EH (cell line): ENCODE measurements at regions not wholly inside any gene's neighbourhood (a gene's known extent, or its start where the extent isn't known, plus 50 kb on each side); places are given as distances from the start of the nearest gene placed in this dataset.
A peak's percentile ranks its signal among the peaks of the same experiment; 100 is the strongest.

Source experiments
- DNase-seq: peaks from one replicate; pipeline ENCODE4 v3.0.0-alpha.2; 2015; ENCODE audit warnings: low read depth

GRCh38 chr7:31284106-31284505 is 56.4 kb downstream of the NEUROD6 start:
- no peak for DNase-seq

DNA sequence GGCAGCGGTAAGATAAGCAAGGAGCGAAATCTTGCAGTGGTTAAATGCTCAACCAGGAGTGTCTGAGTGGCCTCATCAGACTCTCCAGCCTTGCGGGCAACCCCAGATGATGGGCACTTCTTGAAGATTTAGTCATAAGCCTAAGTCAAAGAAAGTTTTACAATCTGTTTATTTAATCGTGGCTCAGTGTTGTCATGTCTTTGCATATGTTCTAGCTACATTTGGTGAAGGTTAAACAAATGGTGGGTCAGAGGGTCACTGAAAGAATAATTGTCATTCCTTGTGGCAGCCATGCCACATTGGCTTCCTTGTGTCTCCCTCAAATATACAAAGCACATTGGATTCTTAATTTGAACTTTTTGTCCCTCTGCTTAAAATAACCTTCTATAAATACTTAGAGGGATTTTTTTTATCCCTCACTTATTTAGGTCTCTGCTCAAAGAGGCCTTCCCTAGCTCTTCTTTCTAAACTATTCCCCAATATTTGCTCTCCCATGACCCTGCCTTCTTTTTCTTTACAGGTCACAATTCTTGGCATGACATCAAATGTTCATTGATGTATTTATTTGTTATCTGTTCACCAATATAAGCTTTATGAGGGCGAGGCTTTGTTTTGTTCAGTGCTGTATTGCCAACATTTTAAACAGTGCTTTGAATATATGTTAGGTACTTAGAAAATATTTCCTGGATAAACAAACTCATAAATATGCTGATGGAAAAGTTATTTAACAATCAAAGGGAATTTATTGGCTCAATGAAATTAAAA is 68.7 kb downstream of the NEUROD6 start:
- no peak for DNase-seq

DNA sequence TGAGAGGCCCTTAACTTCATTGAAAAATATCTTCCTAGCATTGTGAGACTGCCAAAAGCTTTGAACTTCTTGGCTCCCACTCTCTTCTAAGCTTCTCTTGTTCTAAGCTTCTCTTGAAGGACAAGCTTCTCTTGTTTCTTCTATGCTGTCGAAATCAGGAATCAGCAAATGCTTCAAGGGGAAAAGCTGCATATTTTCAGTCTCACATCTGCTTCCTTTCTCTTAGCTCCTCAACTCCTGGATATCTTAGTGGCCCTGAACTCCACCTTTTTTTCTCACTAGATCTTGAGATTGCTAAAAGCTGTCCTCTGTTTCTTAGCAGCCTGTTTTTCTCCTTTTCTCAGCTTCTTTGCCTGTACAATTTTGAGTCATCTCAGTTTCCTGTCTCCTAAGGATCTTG is 73.0 kb downstream of the NEUROD6 start:
- DNase-seq = no peak

- DNase-seq = no peak
These were observed 77.2 kb downstream of the NEUROD6 start for GRCh38 chr7:31263338-31263737.

- DNase-seq = no peak
These were observed 79.2 kb downstream of the NEUROD6 start for GRCh38 chr7:31261341-31261740.

DNA sequence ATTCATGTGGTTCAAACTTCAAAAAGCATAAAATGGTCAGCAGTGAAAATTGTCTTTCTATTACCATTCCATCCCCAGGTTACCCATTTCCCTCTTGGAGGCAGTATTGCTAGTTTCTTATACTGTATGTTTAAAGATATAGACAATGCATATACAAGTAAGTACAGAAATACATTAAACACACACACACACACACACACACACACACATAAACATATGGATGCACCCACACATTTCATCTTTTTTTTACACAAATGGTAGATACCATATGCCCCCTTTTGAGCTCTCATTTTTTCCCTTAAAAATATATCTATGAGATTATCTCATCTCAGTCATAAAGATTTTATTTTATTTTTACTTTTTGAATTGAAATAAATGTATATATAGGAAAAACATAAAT is 79.7 kb downstream of the NEUROD6 start:
- DNase-seq = no peak

DNA sequence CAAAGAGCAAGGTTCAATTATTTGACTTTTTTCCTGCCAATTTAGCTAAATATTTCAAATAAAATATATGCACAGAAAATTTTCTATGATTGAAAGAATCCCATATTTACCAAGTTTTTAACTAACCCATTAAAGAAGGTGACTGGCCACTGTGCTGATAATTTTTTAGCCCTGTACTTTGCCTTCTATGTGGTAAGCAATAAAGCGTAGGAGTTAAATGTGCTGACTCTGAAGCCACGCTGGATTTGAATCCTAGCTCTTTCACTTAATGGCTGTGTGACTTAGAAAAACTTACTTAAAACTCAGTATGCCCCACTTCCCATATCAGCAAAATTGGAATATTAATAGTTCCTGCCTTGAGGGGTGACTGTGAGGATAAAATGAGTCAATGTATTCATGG is 82.1 kb downstream of the NEUROD6 start:
- DNase-seq = no peak

GRCh38 chr7:31256506-31256905 is 84.0 kb downstream of the NEUROD6 start:
- no peak for DNase-seq

GRCh38 chr7:31254926-31255325 is 85.6 kb downstream of the NEUROD6 start:
- no peak for DNase-seq

GRCh38 chr7:31253532-31253931 is 87.0 kb downstream of the NEUROD6 start:
- DNase-seq = no peak

DNA sequence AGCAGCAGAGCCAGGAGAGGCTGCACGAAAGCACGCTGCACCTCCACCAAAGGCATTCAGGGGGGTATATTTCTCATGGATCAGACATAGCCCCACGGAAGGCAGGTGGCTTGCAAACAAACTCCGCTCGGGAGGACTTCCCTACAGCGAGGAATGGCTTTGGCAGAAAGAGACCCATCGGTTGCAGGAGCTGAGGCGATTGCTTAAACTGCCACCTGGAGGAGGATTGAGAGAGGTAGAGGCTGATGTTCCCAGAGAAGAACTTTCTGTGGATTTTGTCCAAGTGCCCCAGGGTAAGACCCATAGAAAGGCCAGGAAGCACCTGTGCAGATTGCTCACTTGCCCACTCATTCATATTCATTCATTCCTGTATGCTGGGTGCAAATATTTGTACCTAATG is 89.1 kb downstream of the NEUROD6 start:
- DNase-seq = no peak

DNA sequence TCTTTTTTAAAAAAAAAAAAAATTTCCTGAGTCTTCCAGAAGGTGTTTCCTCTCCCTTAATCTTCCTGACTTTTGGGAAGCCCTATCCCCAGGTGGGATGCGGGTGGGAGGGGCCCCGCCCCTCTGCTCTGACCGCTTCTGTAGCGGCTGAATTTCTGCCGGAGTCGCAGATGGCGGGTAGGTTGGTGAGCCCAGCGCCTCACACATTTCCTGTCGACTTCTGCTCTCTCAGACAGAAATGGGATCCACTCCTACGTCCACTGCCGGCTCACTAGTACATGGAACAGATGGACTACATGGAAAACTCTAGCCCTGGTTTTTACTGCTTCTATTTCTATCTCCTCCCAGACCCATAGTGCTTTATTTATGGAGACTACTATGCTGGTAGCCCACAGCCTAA is 90.9 kb downstream of the NEUROD6 start:
- no peak for DNase-seq

GRCh38 chr7:31236868-31237267 is 103.7 kb downstream of the NEUROD6 start:
- DNase-seq = no peak

GRCh38 chr7:31234836-31235605 is 105.5 kb downstream of the NEUROD6 start:
- DNase-seq = no peak

GRCh38 chr7:31228957-31229356 is 111.6 kb downstream of the NEUROD6 start:
- no peak for DNase-seq

DNA sequence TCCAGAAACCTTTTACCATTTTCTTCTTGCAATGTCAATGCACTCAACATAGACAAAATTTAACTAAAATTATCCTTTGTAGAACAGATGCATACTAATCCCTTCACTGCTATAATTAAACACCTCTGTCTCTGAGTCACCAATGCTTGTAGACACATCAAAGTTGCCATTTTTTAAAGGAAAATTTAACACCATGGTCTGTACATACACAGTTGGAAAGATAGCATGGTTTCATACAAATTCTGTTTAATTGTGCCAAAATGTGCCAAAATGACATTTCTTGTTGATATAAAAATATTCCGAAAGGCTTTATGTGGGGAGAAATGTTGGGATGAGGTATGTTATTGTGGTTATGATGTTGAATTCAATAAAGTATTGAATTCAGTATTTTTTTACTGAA is 125.8 kb downstream of the NEUROD6 start:
- no peak for DNase-seq

GRCh38 chr7:31211281-31211680 is 129.2 kb downstream of the NEUROD6 start:
- DNase-seq = no peak

- DNase-seq = no peak
These were observed 136.5 kb downstream of the NEUROD6 start for GRCh38 chr7:31204071-31204470.

DNA sequence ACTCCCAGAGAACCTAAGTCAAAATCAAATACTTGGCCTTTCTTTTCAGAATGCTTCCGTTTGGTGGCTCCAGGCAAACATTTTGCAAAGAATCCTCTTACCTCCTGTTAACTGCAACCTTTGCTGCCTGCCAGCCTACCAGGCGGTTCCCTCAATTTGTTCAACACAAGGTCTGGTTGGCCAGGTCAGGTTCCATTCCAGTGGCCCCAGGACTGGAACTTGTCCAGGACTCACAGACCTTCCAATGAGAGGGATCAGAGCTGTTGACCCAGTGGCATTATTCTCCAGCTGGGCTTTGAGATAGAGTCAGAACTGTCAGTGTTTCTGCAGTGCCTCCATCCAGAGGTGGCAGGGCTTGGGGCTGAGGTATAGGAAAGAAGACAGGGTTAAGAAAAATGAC is 137.0 kb downstream of the NEUROD6 start:
- DNase-seq = no peak

GRCh38 chr7:31202801-31203200 is 137.7 kb downstream of the NEUROD6 start:
- DNase-seq = no peak

- DNase-seq = peak; percentile 48
These were observed 140.9 kb downstream of the ADCYAP1R1 start for GRCh38 chr7:31192986-31193385.

DNA sequence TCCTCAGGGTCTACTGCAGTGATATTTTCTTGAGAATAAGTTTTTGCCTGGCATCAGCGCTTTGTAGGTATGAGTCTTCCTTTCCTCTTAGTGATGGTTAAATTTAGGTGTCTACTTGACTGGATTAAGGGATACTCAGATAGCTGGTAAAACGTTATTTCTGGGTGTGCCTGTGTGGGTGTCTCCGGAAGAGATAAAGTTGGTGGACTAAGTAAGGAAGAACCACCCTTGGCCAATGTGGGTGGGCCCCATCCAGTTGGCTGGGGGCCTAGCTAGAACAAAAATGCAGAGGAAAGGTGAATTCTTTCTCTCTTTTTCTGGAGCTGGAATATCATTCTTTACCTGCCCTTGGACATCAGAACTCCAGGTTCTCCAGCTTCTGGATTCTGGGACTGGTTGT is 138.8 kb downstream of the ADCYAP1R1 start:
- DNase-seq = no peak

- no peak for DNase-seq
These were observed 134.1 kb downstream of the ADCYAP1R1 start for GRCh38 chr7:31186202-31186601.

DNA sequence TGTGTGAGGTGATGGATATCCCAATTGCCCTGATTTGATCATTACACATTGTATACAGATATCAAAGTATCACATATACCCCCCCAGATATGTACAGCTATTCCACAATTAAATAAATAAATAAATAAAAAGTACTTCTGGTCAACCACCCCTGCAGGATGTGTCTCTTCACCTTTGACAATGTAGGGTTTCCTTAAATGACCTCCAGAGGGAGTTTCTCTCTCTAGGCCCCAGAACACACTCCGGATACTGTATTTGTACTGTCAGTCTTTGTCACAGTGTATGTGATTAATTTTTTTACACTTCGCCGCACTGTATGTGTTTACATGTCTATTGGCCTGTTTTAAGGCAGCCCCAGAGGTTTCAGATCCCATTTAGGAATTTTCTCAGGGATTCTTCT is 123.6 kb downstream of the ADCYAP1R1 start:
- no peak for DNase-seq
